H54 (cell line): ENCODE measurements at regions not wholly inside any gene's neighbourhood (a gene's known extent, or its start where the extent isn't known, plus 50 kb on each side); places are given as distances from the start of the nearest gene placed in this dataset.

Experiments used
- DNase-seq: peaks from one replicate; pipeline ENCODE4 v3.0.0; 2011; ENCODE audit warnings: low spot score, mixed read lengths; ENCODE audit not compliant: insufficient read length
- FAIRE-seq: peaks from 3 replicates; lab custom pipeline; 2011; peaks lifted over from hg19 to GRCh38; lab: Jason Lieb, UNC
- POLR2A ChIP-seq: IDR thresholded peaks from 2 replicates; pipeline ENCODE4 v1.6.1; 2011; ENCODE audit warnings: low read depth, mild to moderate bottlenecking, low read length

- no peak for TF ChIP-seq POLR2A
- FAIRE-seq: no peak
- no peak for DNase-seq
These were observed 74.3 kb upstream of the FAM216B start for GRCh38 chr13:42707048-42707447.

- no peak for TF ChIP-seq POLR2A
- no peak for DNase-seq
- no peak for FAIRE-seq
These were observed 73.8 kb upstream of the FAM216B start for GRCh38 chr13:42707586-42707985.

DNA sequence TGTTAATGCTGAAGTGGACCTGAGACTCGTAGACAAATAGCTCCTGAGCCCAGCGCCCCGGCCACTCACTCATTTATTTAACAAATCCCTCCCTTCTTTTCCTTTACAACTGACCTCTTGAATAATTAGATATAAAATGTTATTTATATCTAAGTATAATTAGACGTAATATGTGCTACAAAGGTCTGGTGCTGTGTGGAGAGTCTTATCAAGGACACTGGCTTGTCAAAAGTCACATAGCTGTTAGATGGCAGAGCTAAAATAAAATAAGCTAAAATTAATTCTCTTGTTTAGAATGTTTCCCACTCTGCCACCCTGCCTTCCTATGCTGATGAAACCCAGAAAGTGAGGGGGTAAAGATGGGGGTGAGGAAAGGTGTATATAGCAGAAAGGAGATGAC lies 73.0 kb upstream of the FAM216B start:
- FAIRE-seq: no peak
- no peak for DNase-seq
- no peak for TF ChIP-seq POLR2A

DNA sequence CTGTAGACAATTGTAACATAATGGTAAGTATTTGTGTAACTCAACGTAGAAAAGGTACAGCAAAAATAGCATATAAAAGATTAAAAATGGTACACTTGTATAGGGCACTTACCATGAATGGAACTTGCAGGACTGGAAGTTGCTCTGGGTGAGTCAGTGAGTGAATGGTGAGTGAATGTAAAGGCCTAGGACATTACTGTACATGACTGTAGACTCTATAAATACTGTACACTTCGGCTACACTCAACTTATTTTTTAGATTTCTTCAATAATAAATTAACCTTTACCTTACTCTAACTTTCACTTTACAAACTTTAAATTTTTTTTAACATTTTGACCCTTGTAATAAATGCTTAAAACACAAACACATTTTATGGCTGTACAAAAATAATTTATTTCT lies 72.1 kb upstream of the FAM216B start:
- FAIRE-seq (no peak), DNase-seq (no peak)
- no peak for TF ChIP-seq POLR2A

- FAIRE-seq: no peak
- DNase-seq: no peak
- TF ChIP-seq POLR2A: no peak
These were observed 65.5 kb upstream of the FAM216B start for GRCh38 chr13:42715909-42716308.

DNA sequence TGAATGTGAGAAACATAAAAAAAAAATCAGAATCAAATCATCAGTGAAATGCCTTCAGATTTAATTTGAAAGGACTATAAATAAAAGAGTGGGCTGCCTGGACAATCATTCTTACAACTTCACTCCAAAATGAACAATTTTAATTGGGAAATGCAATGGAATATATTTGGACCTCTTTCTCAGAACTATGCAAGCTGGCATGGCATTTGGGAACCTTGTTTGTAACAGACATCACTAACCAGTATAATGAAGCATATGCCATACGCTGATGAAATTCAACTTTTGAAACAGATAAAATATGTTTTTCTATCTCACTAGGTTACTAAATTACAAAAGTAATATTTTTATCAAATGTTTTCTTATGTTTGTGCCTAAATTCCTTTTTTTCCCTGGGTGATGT lies 64.2 kb upstream of the FAM216B start:
- DNase-seq: no peak
- FAIRE-seq: no peak
- no peak for TF ChIP-seq POLR2A

DNA sequence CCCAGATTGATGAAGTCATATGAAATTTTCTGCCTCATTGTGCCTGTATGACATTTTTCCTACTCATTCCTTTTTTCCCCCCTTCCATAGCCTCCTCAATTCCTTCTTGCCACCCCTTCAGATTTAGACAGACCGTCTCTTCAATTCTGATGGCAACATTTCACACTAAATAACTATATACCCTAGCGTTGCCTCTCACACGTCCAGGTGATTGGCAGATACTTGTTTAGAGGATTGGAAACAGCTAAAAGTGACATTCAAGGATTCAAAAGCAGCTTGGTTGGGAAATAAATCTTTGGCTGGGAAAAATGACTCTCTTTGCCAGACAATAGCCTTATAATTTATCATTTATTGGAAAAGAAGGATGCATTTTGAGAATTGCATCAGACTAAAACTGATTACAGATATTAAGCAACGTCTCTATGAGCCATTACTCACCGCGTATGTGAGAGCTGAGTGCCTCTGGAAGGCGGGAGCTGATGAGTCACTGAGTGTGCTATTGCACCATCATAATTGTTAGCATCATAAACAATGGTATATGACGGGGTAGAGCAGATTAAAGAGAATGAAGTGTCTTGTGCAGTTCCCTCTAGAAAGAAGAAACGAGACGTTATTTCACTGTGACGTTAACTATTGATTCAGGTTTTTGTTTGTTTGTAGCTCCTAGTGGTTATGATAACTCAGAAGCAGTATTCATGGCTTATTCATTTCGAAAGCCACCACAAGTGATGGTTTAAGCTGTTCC lies 61.1 kb upstream of the FAM216B start:
- DNase-seq: peak; percentile 2
- FAIRE-seq: peak; percentile 41
- no peak for TF ChIP-seq POLR2A

DNA sequence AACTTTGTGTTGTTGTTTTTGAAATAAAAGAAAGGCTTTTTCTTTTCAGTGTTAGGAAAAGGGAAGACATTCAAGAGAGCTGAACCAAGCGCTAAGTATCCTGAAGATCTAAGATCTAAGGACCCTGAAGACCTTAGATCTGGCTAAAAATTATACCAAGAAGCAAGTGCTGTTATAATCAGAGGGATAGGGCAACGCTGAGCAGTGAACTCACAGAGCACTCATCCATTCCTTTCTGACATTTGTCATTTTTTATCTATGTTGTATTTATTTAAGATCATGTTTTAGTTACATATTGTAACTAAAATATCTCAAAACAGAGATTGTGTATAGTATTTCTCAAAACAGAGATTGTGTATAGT lies 60.5 kb upstream of the FAM216B start:
- no peak for FAIRE-seq
- no peak for TF ChIP-seq POLR2A
- no peak for DNase-seq

GRCh38 chr13:42722883-42723539 lies 58.4 kb upstream of the FAM216B start:
- FAIRE-seq (no peak), DNase-seq (no peak)
- TF ChIP-seq POLR2A: no peak

DNA sequence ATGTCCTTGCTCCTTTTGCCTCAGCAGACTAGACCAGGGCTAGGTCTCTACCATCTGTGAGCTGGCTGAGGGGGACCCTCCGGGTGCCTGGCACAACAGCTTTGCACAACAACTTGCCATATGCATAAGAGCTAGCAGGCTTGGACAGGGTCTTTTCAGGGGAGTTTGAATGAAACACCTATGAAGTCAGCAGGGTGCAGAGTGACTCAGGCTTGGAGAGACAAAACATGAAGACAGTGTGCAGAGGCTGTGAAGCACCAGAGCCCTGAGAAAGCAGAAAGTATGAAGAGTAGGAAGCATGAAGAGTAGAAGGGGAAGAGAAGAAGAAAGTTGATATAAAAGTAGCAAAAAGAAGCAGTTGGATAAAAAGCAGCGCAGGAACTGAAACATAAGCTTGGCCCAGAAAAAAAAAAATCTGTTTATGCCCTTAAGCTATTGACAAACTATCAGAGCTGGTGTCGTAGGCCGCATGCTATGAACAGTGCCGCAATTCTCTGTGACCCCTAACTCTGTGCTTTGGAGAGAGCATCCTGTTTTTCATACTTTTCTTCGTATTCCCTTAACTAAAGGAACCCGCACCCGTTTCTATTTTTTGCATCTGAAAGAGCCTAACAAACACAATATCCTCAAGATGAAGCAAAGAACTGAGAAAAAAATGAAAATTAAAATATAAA lies 52.7 kb upstream of the FAM216B start:
- FAIRE-seq: no peak
- DNase-seq: no peak
- no peak for TF ChIP-seq POLR2A

- no peak for DNase-seq
- no peak for FAIRE-seq
- TF ChIP-seq POLR2A: no peak
These were observed 51.5 kb upstream of the FAM216B start for GRCh38 chr13:42729857-42730402.
